HG02571 (cell line): ENCODE measurements at regions not wholly inside any gene's neighbourhood (a gene's known extent, or its start where the extent isn't known, plus 50 kb on each side); places are given as distances from the start of the nearest gene placed in this dataset.
"Not testable (repeated sequence)": the region's sequence is repeated elsewhere in the genome, so short reads cannot be mapped to it uniquely, and the experiment has no call there.

ENCODE experiments used
- ATAC-seq: cut with Tn5 transposase; IDR thresholded peaks from one replicate; pipeline ENCODE4 v1.9.1; 2021; ENCODE audit warnings: mild to moderate bottlenecking, moderate library complexity; ENCODE audit not compliant: unreplicated experiment

DNA sequence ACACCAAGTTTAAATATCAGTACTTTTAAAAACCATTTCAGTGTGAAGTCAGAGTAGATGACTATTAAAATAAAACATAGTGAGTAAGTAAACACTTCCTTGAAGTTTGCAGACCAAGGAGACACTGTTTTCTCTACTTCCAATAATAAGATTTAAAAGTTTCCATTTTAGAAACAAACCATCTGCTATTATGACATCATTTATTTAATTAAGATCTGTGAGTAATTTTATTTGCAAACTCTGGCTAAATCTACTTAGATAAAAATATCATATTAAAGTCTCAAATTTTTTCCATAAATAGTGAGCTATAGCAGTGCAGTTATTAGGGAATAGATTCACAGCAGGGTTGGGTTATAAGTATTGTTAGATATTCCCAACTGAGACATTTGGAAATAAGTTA is 1267.0 kb upstream of the FLRT2 start:
- ATAC-seq, result no peak

DNA sequence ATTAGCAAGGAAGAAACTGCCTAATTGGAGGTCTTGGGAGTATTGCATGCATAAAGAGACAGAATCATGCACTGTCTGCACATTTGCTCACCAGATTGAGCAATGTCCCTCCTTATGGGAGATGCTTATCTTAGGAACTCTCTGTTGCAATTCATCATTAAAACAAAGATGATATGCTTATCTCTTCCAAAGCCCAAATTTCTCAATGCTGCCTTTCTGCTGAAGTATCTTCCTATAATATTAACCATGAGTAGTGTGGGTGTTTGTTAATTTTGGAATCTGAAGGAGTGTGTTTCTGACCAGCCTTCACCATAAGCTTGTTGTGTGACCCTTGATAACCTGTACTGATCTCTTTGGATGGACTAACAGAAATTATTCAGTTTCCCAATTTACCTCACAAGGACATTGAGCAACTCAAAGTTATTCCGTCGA is 1257.6 kb upstream of the FLRT2 start:
- no peak for ATAC-seq

DNA sequence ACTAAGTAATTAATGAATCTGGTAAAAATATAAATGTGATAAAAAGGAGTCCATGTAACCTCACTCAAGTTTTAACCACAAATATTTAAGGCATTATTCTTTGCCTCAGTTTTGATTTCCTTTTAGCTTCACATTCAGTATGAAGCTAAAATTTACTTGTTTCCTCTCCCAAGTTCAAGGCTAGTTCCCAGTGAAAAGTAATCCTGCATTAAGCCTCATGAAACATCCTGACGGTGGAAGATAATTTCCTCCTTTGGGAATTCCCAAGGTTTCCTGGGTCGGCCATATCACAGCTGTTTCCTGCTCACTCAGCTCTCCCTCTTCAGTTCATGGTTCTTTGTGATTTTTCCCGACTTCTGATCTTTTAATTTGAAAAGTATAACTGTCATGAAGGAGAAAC is 1256.8 kb upstream of the FLRT2 start:
- ATAC-seq, result no peak

DNA sequence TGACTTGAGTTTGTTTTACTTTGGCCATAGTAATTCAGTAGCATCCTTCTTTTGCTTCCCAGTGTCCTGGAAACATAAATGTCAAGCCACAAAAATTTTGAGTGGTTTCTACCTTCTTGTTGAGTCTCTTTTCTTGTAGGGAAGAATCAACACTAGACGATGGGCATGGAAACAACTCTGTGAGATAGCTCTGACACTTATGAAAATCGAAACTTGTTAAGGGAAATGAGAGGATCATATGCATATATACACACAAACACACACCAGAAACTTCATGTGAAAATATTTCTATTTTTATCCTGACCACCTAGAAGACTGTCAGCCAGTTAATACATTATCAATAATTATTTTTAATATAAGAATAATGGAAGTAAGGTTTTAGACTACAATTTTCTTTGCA is 1247.3 kb upstream of the FLRT2 start:
- ATAC-seq, result no peak

DNA sequence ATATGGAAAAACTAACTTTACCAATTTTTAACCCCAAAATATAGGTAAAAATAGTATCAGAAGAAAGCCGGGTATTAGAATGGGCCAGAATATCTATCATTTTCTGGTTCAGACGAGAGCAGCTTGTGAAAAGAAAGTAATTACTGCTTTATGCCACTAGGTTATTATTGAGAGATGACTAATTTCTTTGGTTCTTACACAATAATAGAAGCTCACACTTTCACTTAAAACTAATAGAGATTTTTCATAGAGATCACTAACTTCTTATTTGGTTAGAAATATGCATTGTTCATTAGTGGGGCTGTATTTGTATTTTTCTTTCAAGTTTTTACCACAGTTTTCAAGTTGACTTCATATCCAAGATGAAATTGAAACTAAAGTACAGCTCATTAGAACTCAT is 1241.2 kb upstream of the FLRT2 start:
- ATAC-seq, result no peak

DNA sequence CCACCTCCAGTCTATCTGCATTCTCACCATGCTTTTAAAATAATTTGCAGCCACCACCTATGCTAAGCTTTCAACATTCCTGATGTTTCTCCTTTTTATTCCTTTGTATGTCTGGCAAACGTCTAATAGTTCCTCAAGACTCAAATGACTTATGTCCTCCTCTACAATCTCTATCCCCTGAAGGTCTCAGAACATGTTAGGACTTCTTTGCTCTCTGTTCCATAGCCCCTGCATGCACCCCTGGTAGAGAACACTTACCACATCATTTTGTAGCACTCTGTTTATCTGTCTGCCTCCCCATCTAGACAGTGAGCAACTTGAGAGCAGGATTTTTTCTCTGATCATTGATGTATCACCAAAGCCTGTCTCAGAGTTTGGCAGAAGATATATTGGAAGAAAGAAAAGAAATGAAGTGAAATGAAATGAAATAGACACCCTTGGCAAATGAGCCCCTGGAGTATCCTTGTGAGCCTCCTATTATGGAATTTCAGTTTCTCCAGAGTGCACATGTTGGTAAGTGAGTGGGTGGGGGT is 1231.2 kb upstream of the FLRT2 start:
- no peak for ATAC-seq

DNA sequence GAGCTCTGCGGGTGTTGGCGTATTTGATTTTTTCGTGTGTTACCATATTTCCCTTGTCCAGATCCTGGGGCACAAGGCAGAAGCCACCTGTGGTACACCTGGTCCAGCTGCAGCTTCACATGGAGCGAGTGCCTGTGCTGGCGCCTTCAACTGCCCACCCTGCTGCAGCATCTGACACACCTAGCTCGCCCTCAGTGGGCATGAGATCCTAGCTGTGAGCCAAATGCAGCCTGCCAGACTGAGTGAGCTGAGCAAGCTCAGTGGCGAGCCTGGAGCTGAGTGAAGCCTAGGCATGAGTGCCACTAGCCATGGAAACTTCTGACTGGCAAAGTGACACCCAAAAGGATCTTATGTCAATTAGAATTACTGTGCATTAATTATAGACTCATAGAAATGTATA is 1226.8 kb upstream of the FLRT2 start:
- no peak for ATAC-seq

DNA sequence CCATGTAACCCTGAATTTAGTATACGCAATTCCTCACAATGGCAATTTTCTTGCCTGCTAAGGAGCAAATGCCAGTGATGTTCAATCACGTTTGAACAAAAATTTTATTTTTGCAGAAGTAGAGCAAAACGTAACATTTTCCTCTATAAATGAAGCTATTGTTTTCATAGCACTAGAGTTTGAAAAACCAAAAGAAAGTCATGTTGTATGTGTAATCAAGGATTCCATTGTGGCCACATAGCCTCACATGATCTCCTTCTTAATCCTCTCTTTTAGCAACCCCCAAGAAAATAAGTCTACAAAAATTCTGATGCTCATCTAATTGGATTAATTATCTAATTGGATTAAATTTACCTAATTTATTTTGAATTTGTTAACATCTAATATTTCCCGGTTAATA is 1217.4 kb upstream of the FLRT2 start:
- ATAC-seq, result no peak

DNA sequence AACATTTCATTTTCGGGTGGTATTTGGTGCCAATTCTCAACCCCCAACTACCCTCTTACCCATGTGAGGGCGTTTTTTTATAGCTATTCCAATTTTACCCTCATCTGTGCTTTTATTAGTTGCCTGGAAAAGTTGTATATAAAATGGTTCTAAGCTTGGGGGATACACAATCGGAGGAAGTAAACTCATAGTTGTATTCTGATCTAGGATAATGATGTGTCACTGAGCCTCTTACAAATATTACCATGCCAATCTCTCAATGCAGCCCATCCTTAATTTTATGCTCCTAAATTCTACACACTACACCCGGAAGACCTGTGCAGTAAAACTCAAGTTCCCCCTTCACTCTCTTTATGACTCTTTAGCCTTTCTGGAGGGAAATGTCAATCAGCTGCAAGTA is 1206.5 kb upstream of the FLRT2 start:
- no peak for ATAC-seq

DNA sequence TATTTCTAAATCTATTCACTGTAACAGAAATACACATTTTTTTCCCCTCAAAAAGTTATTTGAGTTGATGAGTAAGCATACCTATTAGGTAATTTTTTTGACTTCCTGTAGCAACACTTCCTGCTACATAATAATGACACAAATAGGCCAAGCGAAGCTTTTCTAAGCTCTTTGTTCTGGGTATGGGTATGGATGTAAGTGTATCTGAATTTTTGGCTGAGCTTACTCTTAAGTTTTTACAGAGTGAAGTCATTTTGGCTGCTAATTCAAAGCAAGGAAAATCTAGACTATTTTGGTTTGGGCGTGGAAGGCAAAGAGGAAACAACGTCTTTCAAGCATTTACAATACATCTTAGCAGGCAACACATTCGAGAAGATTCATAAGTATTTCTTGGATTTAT is 1206.0 kb upstream of the FLRT2 start:
- no peak for ATAC-seq

DNA sequence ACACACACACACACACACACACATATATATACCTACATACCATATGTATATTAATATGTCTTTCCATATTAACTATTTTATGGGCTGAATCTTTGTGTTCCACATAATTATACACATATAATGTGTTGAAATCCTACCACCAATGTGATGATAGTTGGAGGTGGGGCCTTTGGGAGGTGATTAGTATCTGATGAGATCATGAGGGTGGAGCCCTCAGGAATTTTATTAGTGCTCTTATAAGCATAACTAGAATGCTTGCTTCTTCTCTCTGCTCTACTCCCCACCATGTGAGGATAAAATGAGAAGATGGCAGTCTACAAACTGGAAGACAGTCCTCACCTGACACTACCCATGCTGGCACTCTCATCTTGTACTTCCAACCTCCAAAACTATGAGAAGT is 1193.5 kb upstream of the FLRT2 start:
- no peak for ATAC-seq

DNA sequence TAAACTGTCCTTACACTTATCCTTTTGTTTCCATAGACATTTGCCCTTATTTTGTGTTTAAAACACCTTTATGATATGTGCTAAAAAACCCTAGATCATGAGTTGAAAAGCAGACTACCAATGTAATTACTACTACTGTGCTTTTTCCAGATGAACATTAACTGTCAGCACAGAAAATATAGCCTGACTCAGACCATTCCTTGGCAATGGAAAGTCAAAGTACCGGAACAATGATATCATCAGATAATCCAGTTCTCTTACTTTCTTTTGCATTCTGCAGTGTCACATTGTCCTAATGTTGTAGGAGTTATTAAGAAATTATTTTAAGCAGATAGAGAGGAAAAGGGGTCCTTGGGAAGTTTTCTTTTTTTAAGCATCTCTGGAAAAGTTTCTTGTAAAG is 1189.0 kb upstream of the FLRT2 start:
- no peak for ATAC-seq

DNA sequence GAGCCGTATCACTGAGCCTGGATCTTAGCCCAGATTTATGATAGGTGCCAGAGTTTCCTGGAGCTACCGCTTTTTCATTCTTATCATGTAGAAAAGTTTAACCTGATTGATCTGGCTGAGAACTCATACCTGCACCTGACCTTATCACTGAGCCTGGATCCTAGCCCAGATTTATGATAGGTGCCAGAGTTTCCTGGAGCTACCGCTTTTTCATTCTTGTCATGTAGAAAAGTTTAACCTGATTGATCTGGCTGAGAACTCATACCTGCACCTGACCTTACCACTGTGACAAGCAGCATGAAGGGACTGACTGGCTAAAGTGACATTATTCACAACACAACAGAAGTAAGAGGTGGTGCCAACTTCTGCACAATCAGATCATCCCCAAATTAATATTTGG is 1188.1 kb upstream of the FLRT2 start:
- not testable (repeated sequence) for ATAC-seq

DNA sequence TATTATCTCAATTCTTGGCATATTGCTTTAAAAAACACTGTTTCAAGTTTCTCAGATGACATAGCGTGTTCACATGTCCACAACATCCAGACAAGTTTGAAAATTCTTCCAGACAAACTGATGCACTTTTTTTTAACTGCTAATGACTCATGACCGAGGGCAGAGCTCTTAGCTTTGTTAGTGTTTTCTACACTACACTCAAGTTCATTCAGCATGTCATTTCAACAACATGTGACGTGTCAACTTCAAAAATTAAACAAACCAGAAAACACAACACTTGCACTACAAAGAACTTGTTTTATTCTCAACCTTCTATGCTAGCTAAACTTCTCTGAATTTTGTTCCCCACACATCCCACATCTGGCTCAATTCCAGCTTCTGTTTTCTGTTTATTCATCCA is 1186.3 kb upstream of the FLRT2 start:
- no peak for ATAC-seq

DNA sequence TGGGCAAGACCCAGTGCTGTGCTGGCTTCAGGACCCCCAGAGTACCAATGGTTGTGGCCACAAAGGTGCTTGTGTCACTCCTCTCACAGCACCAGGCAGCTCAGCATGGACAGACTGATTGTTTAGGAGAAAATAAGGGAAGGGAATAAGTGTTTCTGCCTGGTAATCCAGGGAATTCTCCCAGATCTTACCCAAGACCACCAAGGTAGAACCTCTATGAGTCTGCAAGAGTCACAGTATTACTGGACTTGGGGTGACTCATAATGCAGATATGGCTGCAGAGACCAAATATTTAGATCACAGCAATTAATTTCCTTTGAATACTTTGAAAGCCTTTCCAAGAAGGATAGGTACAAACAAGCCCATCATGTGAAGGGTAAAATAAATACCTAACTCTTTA is 1178.3 kb upstream of the FLRT2 start:
- no peak for ATAC-seq

DNA sequence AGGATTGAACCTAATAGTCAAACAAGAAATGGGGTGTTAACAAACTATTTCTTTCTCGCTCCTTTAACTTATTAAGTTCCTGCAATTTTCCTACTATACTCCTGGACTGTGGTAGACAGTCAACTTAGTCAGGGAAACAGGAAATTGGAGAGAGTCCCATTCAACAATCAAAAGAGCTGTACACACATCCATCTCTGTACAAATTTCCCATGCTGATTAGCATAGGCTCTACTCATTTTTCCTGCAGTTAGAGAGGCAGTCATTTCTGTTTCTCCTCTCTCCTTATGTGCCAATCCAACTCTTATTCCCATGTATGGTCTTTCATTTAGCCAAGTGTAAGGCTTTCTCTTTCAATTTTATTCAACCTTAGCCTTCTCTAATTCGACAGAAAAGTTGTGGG is 1168.5 kb upstream of the FLRT2 start:
- no peak for ATAC-seq

DNA sequence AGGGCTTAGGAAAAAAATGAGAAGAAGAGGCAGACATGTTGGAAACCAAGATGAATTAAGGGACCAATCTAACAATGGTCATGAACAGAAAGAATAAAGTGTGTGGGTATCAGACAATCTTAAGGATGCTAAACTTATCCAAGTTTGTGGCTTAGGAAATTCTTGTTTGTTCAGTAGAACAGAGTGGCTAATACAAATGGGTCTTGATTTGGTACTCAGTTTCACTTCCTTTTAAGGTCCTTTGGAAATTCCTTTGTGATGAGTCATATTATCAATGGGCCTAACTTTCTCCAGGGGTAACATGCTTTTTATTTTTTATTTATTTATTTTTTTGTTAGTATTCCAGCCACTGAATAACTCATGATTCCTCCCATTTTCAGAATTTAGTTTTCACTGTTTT is 1154.7 kb upstream of the FLRT2 start:
- no peak for ATAC-seq

DNA sequence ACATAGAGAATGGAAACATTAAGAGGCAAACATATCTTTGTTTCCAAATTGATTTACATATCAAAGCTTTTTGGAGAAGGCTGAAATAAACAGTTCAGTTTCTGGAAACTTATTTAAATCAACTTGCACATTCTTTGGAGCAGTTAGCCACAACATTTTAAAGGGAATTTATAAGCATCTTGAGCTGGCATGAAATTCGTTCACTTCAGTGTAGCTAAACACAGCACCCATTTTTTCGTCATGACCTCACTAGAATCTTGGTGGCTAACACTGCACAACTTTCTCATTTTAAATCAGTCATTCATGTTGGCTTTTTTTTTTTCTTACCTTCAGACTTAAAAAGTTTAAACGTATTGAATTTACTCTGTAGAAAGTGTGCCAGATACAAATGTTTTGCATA is 1139.9 kb upstream of the FLRT2 start:
- ATAC-seq, result no peak

DNA sequence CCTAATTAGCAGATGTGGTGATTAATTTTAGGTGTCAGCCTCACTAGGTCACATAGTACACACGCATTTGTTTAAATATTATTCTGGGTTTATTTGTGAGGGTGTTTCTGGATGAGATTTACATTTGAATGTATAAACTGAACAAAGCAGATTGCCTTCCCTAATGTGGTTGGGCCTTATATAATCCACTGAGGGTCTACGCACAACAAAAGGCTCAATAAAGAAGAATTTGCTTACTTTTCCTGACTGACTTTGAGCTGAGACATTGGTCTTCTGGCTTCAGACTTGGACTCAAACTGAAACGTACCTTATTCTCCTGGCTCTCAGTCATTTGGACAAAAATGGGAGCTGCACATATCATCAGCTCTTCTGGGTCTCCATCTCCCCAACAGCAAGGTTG is 1132.3 kb upstream of the FLRT2 start:
- ATAC-seq, result no peak

DNA sequence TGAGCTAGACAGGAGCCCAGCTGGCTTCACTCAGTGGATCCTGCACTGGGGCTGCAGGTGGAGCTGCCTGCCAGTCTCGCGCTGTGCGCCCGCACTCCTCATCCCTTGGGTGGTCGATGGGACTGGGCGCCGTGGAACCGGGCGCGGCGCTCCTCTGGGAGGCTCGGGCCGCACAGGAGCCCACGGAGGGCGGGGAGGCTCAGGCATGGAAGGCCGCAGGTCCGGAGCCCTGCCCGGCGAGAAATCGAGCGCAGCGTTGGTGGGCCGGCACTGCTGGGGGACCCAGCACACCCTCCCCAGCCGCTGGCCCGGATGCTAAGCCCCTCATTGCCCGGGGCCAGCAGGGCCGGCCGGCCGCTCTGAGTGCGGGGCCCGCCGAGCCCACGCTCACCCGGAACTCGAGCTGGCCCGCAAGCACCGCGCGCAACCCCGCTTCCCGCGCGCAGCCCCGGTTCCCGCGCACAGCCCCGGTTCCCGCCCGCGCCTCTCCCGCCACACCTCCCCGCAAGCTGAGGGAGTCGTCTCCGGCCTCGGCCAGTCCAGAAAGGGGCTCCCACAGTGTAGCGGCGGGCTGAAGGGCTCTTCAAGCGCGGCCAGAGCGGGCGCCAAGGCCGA is 1130.5 kb upstream of the FLRT2 start:
- ATAC-seq, result no peak

DNA sequence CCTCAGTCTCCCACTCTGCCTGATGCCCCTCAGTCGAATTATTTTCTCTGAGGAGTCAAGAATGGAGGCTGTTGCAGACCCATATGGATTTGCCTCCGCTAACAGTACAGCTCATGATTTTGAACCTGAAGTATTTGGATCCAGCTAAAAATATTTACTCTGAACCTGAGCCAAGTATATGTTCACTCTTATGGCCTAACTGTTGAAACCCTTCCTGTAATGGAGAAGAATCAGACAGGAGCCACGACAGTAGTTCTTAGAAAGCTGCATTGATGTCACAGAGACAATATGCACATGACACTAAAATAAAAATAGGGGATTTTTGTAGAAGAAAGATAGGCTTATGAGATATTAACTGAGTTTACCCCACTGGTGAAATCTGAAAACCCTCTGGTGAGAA is 1128.3 kb upstream of the FLRT2 start:
- ATAC-seq, result no peak

DNA sequence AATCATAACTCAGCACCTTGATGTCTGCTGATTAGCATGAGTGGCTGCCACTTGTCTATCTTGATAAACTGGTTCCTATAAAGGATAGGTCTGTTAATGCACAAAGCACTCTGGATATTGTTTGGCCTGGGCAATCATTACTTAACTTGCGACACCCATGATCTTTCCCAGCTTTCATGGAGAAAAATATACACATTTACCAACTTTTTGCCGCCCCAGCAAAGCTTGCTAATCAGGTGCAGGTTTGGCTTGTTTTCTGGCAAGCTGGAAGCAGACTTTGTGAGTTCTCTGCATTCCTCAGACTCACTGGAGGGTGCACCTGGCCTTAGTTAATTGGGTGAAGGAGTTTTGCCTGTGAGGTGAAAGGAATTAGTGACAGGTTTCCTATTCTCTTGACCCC is 1126.4 kb upstream of the FLRT2 start:
- ATAC-seq, result no peak

DNA sequence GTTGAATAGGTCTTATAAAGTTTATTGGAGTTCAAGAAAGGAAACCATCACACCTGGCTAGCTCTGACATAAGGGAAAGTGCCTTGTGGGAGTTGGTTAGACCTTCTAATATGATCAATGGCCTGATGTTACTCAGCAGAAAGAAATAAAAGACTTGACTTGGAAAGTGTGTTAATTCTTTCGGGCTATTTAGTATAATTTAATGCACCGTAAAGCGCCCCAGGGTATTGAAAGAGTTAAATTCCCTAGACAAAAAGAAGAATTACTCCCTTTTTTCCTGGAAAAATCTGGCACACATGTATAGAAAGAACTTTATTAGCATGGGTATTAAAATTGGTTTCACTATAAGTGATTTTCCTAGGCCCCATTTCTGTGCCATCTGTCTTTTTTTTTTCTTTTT is 1125.7 kb upstream of the FLRT2 start:
- no peak for ATAC-seq
